DMS 273 (cell line): ENCODE measurements at regions not wholly inside any gene's neighbourhood (a gene's known extent, or its start where the extent isn't known, plus 50 kb on each side); places are given as distances from the start of the nearest gene placed in this dataset.
"Not testable (repeated sequence)": the region's sequence is repeated elsewhere in the genome, so short reads cannot be mapped to it uniquely, and the experiment has no call there.

ENCODE experiments used
- DNase-seq: peaks from one replicate; lab custom pipeline; 2025; ENCODE audit not compliant: unreplicated experiment; lab: John Stamatoyannopoulos, UW

DNA sequence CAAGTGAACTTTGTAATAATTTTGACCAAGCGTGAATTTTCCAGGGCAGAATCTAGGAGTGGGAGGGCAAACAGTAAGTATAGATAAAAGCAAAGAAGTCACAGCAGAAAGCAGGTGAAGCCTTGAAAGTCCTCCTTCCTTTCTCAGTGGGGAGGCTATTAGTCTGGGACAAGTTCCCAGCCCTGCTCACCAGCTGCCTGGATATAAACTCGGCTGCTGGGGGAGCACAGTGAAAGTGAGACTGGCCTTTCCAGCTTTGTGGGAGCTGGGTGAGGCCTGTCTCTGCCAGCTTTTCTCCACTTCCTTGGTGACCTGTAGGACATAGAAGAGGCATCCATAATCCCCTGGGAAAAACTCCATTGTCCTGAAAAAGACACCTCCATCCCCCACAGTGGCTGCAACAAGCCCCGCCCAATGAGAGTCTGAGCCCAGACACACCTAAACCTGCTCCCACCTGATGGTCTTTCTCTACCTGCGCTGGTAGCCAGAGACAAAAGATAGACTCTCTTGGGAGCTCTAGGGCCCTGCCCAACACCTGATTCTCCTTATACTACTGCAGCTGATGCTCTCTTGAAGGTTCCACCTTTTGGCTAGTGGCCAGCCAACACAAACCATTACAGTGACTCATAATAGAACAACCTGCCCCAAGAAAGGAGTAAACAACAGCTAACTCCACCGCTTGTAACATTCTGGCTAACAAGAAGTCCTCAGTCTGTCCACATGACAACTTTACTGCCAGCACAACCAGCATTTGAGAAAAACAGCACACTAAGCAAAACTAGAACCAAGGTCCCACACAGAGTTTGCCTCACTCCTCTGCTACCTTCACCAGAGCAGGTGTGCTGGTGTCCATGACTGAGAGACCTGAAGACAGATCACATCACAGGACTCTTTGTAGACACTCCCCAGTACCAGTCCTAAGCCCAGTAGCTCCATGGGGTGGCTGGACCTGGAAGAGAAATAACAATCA, 252.2 kb upstream of the SLITRK6 start:
- DNase-seq = no peak

- no peak for DNase-seq
These were observed 239.3 kb upstream of the SLITRK6 start for GRCh38 chr13:86038490-86038889.

DNA sequence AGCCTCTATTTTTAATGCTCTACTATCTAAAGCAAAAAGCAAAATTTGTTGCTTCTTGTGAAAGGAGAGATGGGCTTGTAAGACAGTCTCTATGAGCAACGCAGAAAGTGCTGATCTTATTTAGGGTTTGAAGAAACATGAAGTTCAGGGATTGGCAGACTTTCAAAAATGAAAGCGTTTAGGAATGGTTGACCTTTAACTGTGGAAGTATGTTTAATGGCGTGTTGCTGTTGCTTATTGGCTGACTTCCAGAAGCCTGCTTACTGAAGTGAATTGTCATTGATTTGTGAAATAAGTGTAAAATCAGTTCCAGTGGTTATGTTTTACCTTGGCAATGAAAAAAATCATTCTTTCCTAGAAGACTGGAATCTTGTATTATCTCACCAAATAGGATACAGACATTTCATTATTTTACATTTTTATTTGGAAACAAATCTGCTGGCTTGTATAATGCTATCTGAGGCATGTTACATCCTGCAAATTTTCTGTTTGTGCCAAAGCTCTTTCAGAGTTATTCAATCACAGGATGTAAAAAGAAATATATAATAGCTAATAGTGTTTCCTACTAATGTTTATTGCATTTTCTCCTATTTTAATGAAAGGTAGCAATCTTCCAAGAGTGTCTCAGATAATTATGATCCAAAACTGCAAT, 221.3 kb upstream of the SLITRK6 start:
- no peak for DNase-seq

GRCh38 chr13:86006317-86006716, 207.1 kb upstream of the SLITRK6 start:
- DNase-seq = no peak

- no peak for DNase-seq
These were observed 203.8 kb upstream of the SLITRK6 start for GRCh38 chr13:86003029-86003428.

DNA sequence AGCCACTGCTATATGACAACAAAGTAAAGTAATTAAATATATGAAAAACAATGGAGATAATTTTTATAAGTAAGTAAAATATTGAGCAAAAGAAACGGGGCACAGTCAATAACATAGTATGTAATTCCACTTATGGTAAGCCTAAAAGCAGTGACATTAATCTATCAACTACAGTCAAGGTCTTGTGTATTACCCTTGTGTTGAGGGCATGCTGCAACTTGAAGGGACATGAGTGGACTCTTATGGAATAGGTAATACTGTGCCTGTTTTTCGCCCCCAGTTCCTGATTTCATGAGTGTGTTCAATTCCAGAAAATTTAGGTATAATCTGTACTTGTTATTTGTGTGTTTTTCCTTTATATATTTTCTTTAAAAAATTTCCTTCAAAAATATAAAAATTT, 201.3 kb upstream of the SLITRK6 start:
- no peak for DNase-seq

GRCh38 chr13:85997587-85997986, 198.4 kb upstream of the SLITRK6 start:
- no peak for DNase-seq

- no peak for DNase-seq
These were observed 196.7 kb upstream of the SLITRK6 start for GRCh38 chr13:85995788-85996418.

DNA sequence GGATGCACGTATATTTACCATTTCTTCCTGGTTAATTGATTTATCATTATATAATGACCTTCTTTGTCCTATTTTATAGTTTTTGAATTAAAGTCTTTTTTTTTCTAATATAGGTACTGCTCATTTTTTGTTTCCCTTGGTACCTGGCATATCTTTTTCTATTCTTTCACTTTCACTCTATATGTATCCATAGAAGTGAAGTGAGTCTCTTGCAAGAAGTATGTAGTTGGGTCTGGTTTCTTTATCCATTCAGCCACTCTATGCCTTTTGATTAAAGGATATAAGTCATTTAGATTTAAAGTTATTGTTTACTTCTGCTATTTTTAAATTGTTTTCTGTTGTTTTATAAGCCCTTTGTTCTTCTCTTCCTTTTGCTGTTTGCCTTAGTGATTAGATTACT, 194.3 kb upstream of the SLITRK6 start:
- DNase-seq = no peak

- DNase-seq = no peak
These were observed 191.2 kb upstream of the SLITRK6 start for GRCh38 chr13:85990397-85990796.

- DNase-seq = no peak
These were observed 186.6 kb upstream of the SLITRK6 start for GRCh38 chr13:85985797-85986196.

GRCh38 chr13:85982102-85982501, 182.9 kb upstream of the SLITRK6 start:
- DNase-seq = no peak

DNA sequence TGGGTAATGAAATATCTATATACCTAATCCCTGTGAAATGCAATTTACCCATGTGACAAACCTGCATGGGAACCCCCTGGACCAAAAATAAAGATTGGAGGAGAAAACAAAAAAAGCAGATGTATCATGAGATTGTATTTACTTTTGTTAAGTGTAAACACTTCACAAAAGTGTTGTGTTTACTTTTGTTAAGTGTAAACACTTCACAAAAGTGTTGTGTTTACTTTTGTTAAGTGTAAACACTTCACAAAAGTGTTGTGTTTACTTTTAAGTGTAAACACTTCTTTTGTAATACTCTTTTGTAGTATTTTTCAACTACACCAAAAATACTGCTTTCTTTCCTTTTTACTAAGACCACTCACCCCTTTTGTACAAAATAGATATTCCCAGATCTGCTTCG, 181.2 kb upstream of the SLITRK6 start:
- DNase-seq = not testable (repeated sequence)

DNA sequence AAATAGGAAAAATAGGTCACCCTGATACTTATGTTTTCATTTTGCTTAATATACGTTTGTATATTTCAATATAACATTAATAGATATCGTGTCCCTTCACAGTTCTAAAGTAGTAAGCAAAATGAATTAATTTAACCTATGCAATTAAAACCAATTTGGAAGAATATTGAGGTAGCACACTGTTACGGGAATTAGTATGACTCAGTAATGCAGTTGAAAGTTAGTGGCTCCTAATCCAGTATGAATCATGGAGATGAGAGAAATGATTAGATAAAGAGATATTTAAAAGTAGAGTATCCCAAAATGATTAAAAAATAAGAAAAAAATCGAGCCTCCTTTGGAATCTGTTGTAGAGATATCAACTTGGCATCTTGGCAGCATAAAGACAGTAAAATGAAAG, 177.0 kb upstream of the SLITRK6 start:
- DNase-seq = no peak

- no peak for DNase-seq
These were observed 175.6 kb upstream of the SLITRK6 start for GRCh38 chr13:85974608-85975366.

GRCh38 chr13:85970727-85971126, 171.5 kb upstream of the SLITRK6 start:
- peak; percentile 1 for DNase-seq

GRCh38 chr13:85969331-85969730, 170.1 kb upstream of the SLITRK6 start:
- no peak for DNase-seq

DNA sequence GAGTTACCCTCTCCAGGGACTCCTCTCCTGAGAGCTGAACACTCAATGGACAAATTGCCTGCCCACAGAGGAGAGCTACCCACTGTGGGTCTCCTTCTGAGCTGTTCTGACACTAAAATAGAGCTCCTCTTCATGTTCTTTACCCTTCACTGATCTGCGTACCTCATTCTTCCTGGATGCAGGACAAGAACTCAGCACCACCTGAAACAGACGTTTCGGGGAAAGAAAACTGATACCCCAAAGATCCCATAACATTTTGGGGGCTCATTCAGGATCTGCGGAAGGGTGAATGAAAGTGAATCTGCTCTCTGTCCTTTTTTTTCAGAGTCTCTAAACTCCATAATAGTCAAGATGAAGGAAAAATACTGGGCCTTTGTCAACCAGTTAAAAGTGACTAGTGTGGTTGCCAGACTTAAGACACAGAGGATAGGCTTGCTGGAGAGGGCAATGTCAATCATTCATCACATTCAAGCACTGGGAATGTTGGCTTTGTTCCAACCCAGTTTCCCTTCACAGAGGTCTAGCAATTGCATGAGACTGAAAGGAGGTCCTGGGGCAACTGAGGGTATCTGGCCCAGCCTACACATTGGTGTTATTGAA, 136.7 kb upstream of the SLITRK6 start:
- no peak for DNase-seq

GRCh38 chr13:85930108-85930507, 130.9 kb upstream of the SLITRK6 start:
- DNase-seq = no peak

GRCh38 chr13:85910962-85911361, 111.7 kb upstream of the SLITRK6 start:
- no peak for DNase-seq

DNA sequence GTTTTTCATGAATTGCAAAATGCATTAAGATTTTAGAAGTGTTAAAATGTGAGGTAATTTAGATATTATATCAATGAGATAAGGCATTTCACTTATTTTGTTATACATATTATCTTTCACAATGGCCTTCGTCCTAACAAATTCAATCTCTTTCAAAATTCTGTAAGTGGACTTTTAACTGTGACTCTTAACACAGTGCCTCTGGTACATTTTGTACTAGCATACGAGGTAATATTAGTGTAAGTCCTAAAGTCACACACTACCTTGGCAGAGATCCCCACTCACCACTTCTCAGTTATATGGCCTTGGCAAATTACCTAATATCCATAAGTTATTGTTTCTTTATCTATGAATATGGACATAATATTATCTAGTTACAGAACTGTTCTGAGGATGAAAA, 101.3 kb upstream of the SLITRK6 start:
- DNase-seq = no peak
